ENCODE measurements at regions not wholly inside any gene's neighbourhood (a gene's known extent, or its start where the extent isn't known, plus 50 kb on each side); places are given as distances from the start of the nearest gene placed in this dataset.

GRCh38 chr16:73966851-73967250 lies 329.8 kb upstream of the PSMD7 start:
- no peak overlapping the region for H3K4me3 ChIP-seq
- no peak for TF ChIP-seq CTCF (IDR thresholded peaks at IDR 0.05)
- DNase-seq (ENCODE audit: low spot score) = no peak
- H3K9me3 ChIP-seq = peaks cover 0 to 7% of the 10 kb centered on the region in 2 donors
- no peak overlapping the region for H3K27ac ChIP-seq
- H3K36me3 ChIP-seq = no peaks in the 10 kb centered on the region
- no peaks in the 10 kb centered on the region for H3K27me3 ChIP-seq
- H3K4me1 ChIP-seq = no peaks in the 10 kb centered on the region

GRCh38 chr16:73965591-73965990 lies 331.0 kb upstream of the PSMD7 start:
- H3K9me3 ChIP-seq = peaks cover 0 to 7% of the 10 kb centered on the region in 2 donors
- H3K4me3 ChIP-seq = no peak overlapping the region
- no peaks in the 10 kb centered on the region for H3K27me3 ChIP-seq
- TF ChIP-seq CTCF (IDR thresholded peaks at IDR 0.05) = no peak
- H3K4me1 ChIP-seq = no peaks in the 10 kb centered on the region
- H3K27ac ChIP-seq = no peak overlapping the region
- H3K36me3 ChIP-seq = no peaks in the 10 kb centered on the region
- no peak for DNase-seq (ENCODE audit: low spot score)

- peak; percentile 43 to 87 for TF ChIP-seq CTCF (IDR thresholded peaks at IDR 0.05)
- Histone ChIP-seq H3K27ac (no peak overlapping the region), H3K36me3 (no peaks in the 10 kb centered on the region), H3K9me3 (no peaks in the 10 kb centered on the region), H3K4me1 (peaks cover 0 to 1% of the 10 kb centered on the region in 2 donors), H3K27me3 (peaks cover 0 to 2% of the 10 kb centered on the region in 2 donors), H3K4me3 (no peak overlapping the region)
- no peak for DNase-seq (ENCODE audit: low spot score)
Measured at GRCh38 chr16:73956587-73957494, 339.8 kb upstream of the PSMD7 start.

- Histone ChIP-seq H3K9me3 (no peaks in the 10 kb centered on the region), H3K36me3 (no peaks in the 10 kb centered on the region), H3K27ac (no peak overlapping the region), H3K4me1 (peaks cover 0 to 3% of the 10 kb centered on the region in 2 donors), H3K4me3 (no peak overlapping the region), H3K27me3 (peaks cover 0 to 2% of the 10 kb centered on the region in 2 donors)
- no peak for TF ChIP-seq CTCF (IDR thresholded peaks at IDR 0.05)
- DNase-seq (ENCODE audit: low spot score) = no peak
Measured at GRCh38 chr16:73955702-73956101, 340.9 kb upstream of the PSMD7 start.

- no peak for DNase-seq (ENCODE audit: low spot score)
- H3K4me3 ChIP-seq = no peak overlapping the region
- H3K27me3 ChIP-seq = peaks cover 0 to 2% of the 10 kb centered on the region in 2 donors
- no peak overlapping the region for H3K27ac ChIP-seq
- H3K4me1 ChIP-seq = peaks cover 0 to 3% of the 10 kb centered on the region in 2 donors
- H3K9me3 ChIP-seq = no peaks in the 10 kb centered on the region
- no peaks in the 10 kb centered on the region for H3K36me3 ChIP-seq
- no peak for TF ChIP-seq CTCF (IDR thresholded peaks at IDR 0.05)
Measured at GRCh38 chr16:73955255-73955654, 341.4 kb upstream of the PSMD7 start.
